SU-DHL-6 (cell line): ENCODE measurements at regions not wholly inside any gene's neighbourhood (a gene's known extent, or its start where the extent isn't known, plus 50 kb on each side); places are given as distances from the start of the nearest gene placed in this dataset.

Experiments used
- H2AFZ ChIP-seq: fragments of 200-600 bp; sonication (generic); 2 replicates; pipeline ENCODE4 v1.6.1; 2014; ENCODE audit warnings: low read depth, mild to moderate bottlenecking, moderate library complexity, mixed read lengths, antibody characterized with exemption, low read length; ENCODE audit not compliant: severe bottlenecking
- H3F3A ChIP-seq: fragments of 200-600 bp; shearing (Covaris generic); 2 replicates; pipeline ENCODE4 v1.6.0; 2016; ENCODE audit warnings: antibody characterized with exemption, mild to moderate bottlenecking; ENCODE audit not compliant: insufficient read depth
- H3K27ac ChIP-seq: fragments of 200-600 bp; sonication (generic); 2 replicates; pipeline ENCODE4 v1.5.1; 2016; ENCODE audit warnings: low read depth, mild to moderate bottlenecking, low read length, moderate library complexity, mixed read lengths
- H3K27me3 ChIP-seq: fragments of 200-600 bp; sonication (generic), shearing (Covaris generic); 2 replicates; pipeline ENCODE4 v1.6.0; 2014; ENCODE audit warnings: mild to moderate bottlenecking, low read length
- H3K36me3 ChIP-seq: fragments of 200-600 bp; sonication (generic); 2 replicates; pipeline ENCODE4 v1.6.1; 2014; ENCODE audit warnings: mild to moderate bottlenecking, low read length, mixed read lengths
- H3K4me2 ChIP-seq: fragments of 300-600, 200-600 bp; shearing (Covaris generic), sonication (generic); 2 replicates; pipeline ENCODE4 v1.6.0; 2014; ENCODE audit warnings: low read length, low read depth, mild to moderate bottlenecking; ENCODE audit not compliant: poor library complexity, severe bottlenecking
- H3K4me3 ChIP-seq: fragments of 200-600 bp; sonication (generic); 2 replicates; pipeline ENCODE4 v1.5.1; 2014; ENCODE audit warnings: antibody characterized with exemption, low read length, mild to moderate bottlenecking, mixed read lengths; ENCODE audit not compliant: insufficient read depth, poor library complexity, severe bottlenecking
- H3K79me2 ChIP-seq: fragments of 200-600 bp; sonication (generic); 2 replicates; pipeline ENCODE4 v1.6.1; 2014; ENCODE audit warnings: mild to moderate bottlenecking, low read length, moderate library complexity; ENCODE audit not compliant: insufficient read depth
- H3K9ac ChIP-seq: fragments of 200-600 bp; sonication (generic); 2 replicates; pipeline ENCODE4 v1.7.0; 2014; ENCODE audit warnings: mild to moderate bottlenecking, low read length
- H3K9me2 ChIP-seq: fragments of 200-600 bp; sonication (generic); replicated peaks from 2 replicates; pipeline ENCODE4 v1.6.1; 2014; ENCODE audit warnings: low read length; ENCODE audit not compliant: insufficient read depth
- H3K9me3 ChIP-seq: fragments of 200-600 bp; sonication (generic); 2 replicates; pipeline ENCODE4 v1.6.1; 2014; ENCODE audit warnings: low read length, mixed read lengths; ENCODE audit not compliant: insufficient read depth
- H4K20me1 ChIP-seq: fragments of 200-600 bp; sonication (generic); 2 replicates; pipeline ENCODE4 v1.6.1; 2014; ENCODE audit warnings: low read depth, mild to moderate bottlenecking, antibody characterized with exemption, low read length, moderate library complexity, mixed read lengths
- CTCF ChIP-seq: fragments of 200-600 bp; sonication (generic); IDR thresholded peaks from one replicate; pipeline ENCODE4 v1.5.1; 2017; ENCODE audit warnings: antibody characterized with exemption, mild to moderate bottlenecking, low read length, moderate library complexity; ENCODE audit not compliant: insufficient read depth, poor library complexity, severe bottlenecking
- EZH2phosphoT487 ChIP-seq: fragments of 200-600 bp; sonication (generic), shearing (Covaris generic); conservative IDR thresholded peaks from 2 replicates; pipeline ENCODE4 v1.6.1; 2018; ENCODE audit warnings: mild to moderate bottlenecking, antibody characterized with exemption, low read length, moderate library complexity, mixed read lengths

- Histone ChIP-seq H3K9ac (no peak overlapping the region), H3K9me2 (no peaks in the 10 kb centered on the region)
Measured at GRCh38 chr21:16535626-16536025, 805.8 kb downstream of the USP25 start.

GRCh38 chr21:16536140-16536539 is 806.4 kb downstream of the USP25 start:
- H3K27ac ChIP-seq = no peak overlapping the region
- H3F3A ChIP-seq = no peaks in the 10 kb centered on the region
- H3K79me2 ChIP-seq = no peaks in the 10 kb centered on the region
- TF ChIP-seq CTCF (no peak), EZH2phosphoT487 (no peak)
- H2AFZ ChIP-seq = no peak overlapping the region
- no peak overlapping the region for H3K4me2 ChIP-seq
- H3K9ac ChIP-seq = no peak overlapping the region
- no peak overlapping the region for H3K4me3 ChIP-seq
- H3K9me2 ChIP-seq = no peaks in the 10 kb centered on the region
- no peaks in the 10 kb centered on the region for H4K20me1 ChIP-seq
- no peaks in the 10 kb centered on the region for H3K9me3 ChIP-seq
- H3K27me3 ChIP-seq = no peaks in the 10 kb centered on the region
- H3K36me3 ChIP-seq = no peaks in the 10 kb centered on the region

More at GRCh38 chr21:16535626-16536025, 805.8 kb downstream of the USP25 start:
- H3K4me2 ChIP-seq = no peak overlapping the region
- no peak overlapping the region for H3K27ac ChIP-seq
- no peak overlapping the region for H2AFZ ChIP-seq
- no peaks in the 10 kb centered on the region for H3K27me3 ChIP-seq
- H3K9me3 ChIP-seq = no peaks in the 10 kb centered on the region
- H3K4me3 ChIP-seq = no peak overlapping the region
- H3K79me2 ChIP-seq = no peaks in the 10 kb centered on the region
- H3K36me3 ChIP-seq = no peaks in the 10 kb centered on the region
- no peaks in the 10 kb centered on the region for H3F3A ChIP-seq
- TF ChIP-seq CTCF (no peak), EZH2phosphoT487 (no peak)
- no peaks in the 10 kb centered on the region for H4K20me1 ChIP-seq

GRCh38 chr21:16536643-16537434 is 807.1 kb downstream of the USP25 start:
- no peak overlapping the region for H3K4me2 ChIP-seq
- no peak overlapping the region for H3K27ac ChIP-seq
- no peaks in the 10 kb centered on the region for H3K9me3 ChIP-seq
- no peak overlapping the region for H3K4me3 ChIP-seq
- no peaks in the 10 kb centered on the region for H3K79me2 ChIP-seq
- H3K9me2 ChIP-seq = no peaks in the 10 kb centered on the region
- H4K20me1 ChIP-seq = no peaks in the 10 kb centered on the region
- no peak overlapping the region for H3K9ac ChIP-seq
- no peak overlapping the region for H2AFZ ChIP-seq
- no peaks in the 10 kb centered on the region for H3K27me3 ChIP-seq
- H3F3A ChIP-seq = no peaks in the 10 kb centered on the region
- H3K36me3 ChIP-seq = no peaks in the 10 kb centered on the region
- TF ChIP-seq EZH2phosphoT487 (no peak), CTCF (no peak)
